Suprapubic skin (tissue), 4 donors: ENCODE measurements at regions not wholly inside any gene's neighbourhood (a gene's known extent, or its start where the extent isn't known, plus 50 kb on each side); places are given as distances from the start of the nearest gene placed in this dataset.

Experiments
- DNase-seq, 2 donors: peaks; one replicate each; pipeline ENCODE4 v3.0.0-alpha.2; 2019; ENCODE audit warnings: low spot score in 2 of 2
- H3K27ac ChIP-seq: fragments of 200-600 bp; sonication (generic); one replicate; pipeline ENCODE4 v1.5.1; 2019
- H3K27me3 ChIP-seq: fragments of 200-600 bp; sonication (generic); one replicate; pipeline ENCODE4 v1.5.1; 2019
- H3K36me3 ChIP-seq: fragments of 200-600 bp; sonication (generic); one replicate; pipeline ENCODE4 v1.5.1; 2019
- H3K4me1 ChIP-seq: fragments of 200-600 bp; sonication (generic); one replicate; pipeline ENCODE4 v1.5.1; 2019
- H3K4me3 ChIP-seq: fragments of 200-600 bp; sonication (generic); one replicate; pipeline ENCODE4 v1.5.1; 2019; ENCODE audit warnings: mild to moderate bottlenecking
- H3K9me3 ChIP-seq: fragments of 200-600 bp; sonication (generic); one replicate; pipeline ENCODE4 v1.5.1; 2019
- CTCF ChIP-seq, 2 donors: fragments of 200-600 bp in 1 of 2; fragments of 450-650 bp in 1 of 2; sonication (generic) in 1 of 2; IDR thresholded peaks; one replicate each; pipeline ENCODE4 v1.5.1; 2016 to 2019; ENCODE audit warnings: antibody characterized with exemption in 2 of 2, mild to moderate bottlenecking in 1 of 2, moderate library complexity in 1 of 2
- EP300 ChIP-seq: sonication (generic); formaldehyde crosslinking; IDR thresholded peaks from one replicate; pipeline ENCODE4 v1.6.1; 2017; ENCODE audit warnings: antibody characterized with exemption
- POLR2A ChIP-seq, 2 donors: fragments of 450-650 bp; IDR thresholded peaks; one replicate each; pipeline ENCODE4 v1.6.1; 2017; ENCODE audit warnings: antibody characterized with exemption in 2 of 2, mild to moderate bottlenecking in 2 of 2, moderate library complexity in 2 of 2
- POLR2AphosphoS5 ChIP-seq, 3 donors: sonication (generic); formaldehyde crosslinking; IDR thresholded peaks; one replicate each; pipeline ENCODE4 v1.6.1; 2017; ENCODE audit warnings: antibody characterized with exemption in 3 of 3
- WGBS: methylation state at CpG from one replicate; pipeline ENCODE4 v1.1.5; 2018; 5-methylcytosine and 5-hydroxymethylcytosine counted together

GRCh38 chr6:18585032-18585573, 198.0 kb downstream of the RNF144B start:
- Histone ChIP-seq H3K4me1 (no peaks in the 10 kb centered on the region), H3K36me3 (no peaks in the 10 kb centered on the region), H3K4me3 (no peak overlapping the region), H3K27ac (no peak overlapping the region), H3K9me3 (no peaks in the 10 kb centered on the region), H3K27me3 (no peaks in the 10 kb centered on the region)
- WGBS: 25% methylated on average over 4 of the region's 4 CpGs
- no peak for DNase-seq
- TF ChIP-seq POLR2AphosphoS5 (IDR thresholded peaks at IDR 0.05): no peak
- TF ChIP-seq EP300: no peak
- no peak for TF ChIP-seq POLR2A (IDR thresholded peaks at IDR 0.05)

- WGBS: 86% methylated on average over 7 of the region's 8 CpGs
- DNase-seq: no peak
- TF ChIP-seq POLR2AphosphoS5 (IDR thresholded peaks at IDR 0.05) (no peak), POLR2A (IDR thresholded peaks at IDR 0.05) (no peak), EP300 (no peak), CTCF (IDR thresholded peaks at IDR 0.05) (no peak)
- Histone ChIP-seq H3K27me3 (no peaks in the 10 kb centered on the region), H3K36me3 (no peaks in the 10 kb centered on the region), H3K4me1 (no peaks in the 10 kb centered on the region), H3K9me3 (no peaks in the 10 kb centered on the region), H3K4me3 (no peak overlapping the region), H3K27ac (no peak overlapping the region)
Measured at GRCh38 chr6:18586133-18586532, 199.0 kb downstream of the RNF144B start.

- no peaks in the 10 kb centered on the region for H3K36me3 ChIP-seq
- no peaks in the 10 kb centered on the region for H3K9me3 ChIP-seq
- H3K27ac ChIP-seq: no peak overlapping the region
- no peaks in the 10 kb centered on the region for H3K4me1 ChIP-seq
- TF ChIP-seq EP300: no peak
- TF ChIP-seq CTCF (IDR thresholded peaks at IDR 0.05): peak; percentile 83 to 85
- no peak for TF ChIP-seq POLR2A (IDR thresholded peaks at IDR 0.05)
- no peak for TF ChIP-seq POLR2AphosphoS5 (IDR thresholded peaks at IDR 0.05)
- no peaks in the 10 kb centered on the region for H3K27me3 ChIP-seq
- WGBS: 22% methylated on average over 11 of the region's 11 CpGs
- DNase-seq: peak; percentile 72 to 83
- no peak overlapping the region for H3K4me3 ChIP-seq
Measured at GRCh38 chr6:18595774-18596530, 208.8 kb downstream of the RNF144B start.

- Histone ChIP-seq H3K36me3 (no peaks in the 10 kb centered on the region), H3K27ac (no peak overlapping the region), H3K4me1 (no peaks in the 10 kb centered on the region), H3K27me3 (no peaks in the 10 kb centered on the region), H3K4me3 (no peak overlapping the region), H3K9me3 (no peaks in the 10 kb centered on the region)
- TF ChIP-seq POLR2A (IDR thresholded peaks at IDR 0.05) (no peak), EP300 (no peak), POLR2AphosphoS5 (IDR thresholded peaks at IDR 0.05) (no peak), CTCF (IDR thresholded peaks at IDR 0.05) (no peak)
- DNase-seq: no peak
Measured at GRCh38 chr6:18596531-18596835, 209.3 kb downstream of the RNF144B start.

GRCh38 chr6:18598551-18599264, 211.6 kb downstream of the RNF144B start:
- 64% methylated on average over 4 of the region's 4 CpGs for WGBS
- Histone ChIP-seq H3K4me1 (no peaks in the 10 kb centered on the region), H3K36me3 (no peaks in the 10 kb centered on the region), H3K9me3 (no peaks in the 10 kb centered on the region), H3K4me3 (no peak overlapping the region), H3K27me3 (no peaks in the 10 kb centered on the region), H3K27ac (no peak overlapping the region)
- no peak for TF ChIP-seq POLR2A (IDR thresholded peaks at IDR 0.05)
- TF ChIP-seq POLR2AphosphoS5 (IDR thresholded peaks at IDR 0.05): no peak
- TF ChIP-seq EP300: no peak
- no peak for TF ChIP-seq CTCF (IDR thresholded peaks at IDR 0.05)
- DNase-seq: no peak
